IPS-20b (cell line): ENCODE measurements at regions not wholly inside any gene's neighbourhood (a gene's known extent, or its start where the extent isn't known, plus 50 kb on each side); places are given as distances from the start of the nearest gene placed in this dataset.

Experiments
- H3K27ac ChIP-seq: one replicate; pipeline ENCODE4 v1.5.1; 2013; ENCODE audit warnings: low read length
- H3K27me3 ChIP-seq: 2 replicates; pipeline ENCODE4 v1.6.1; 2013; ENCODE audit warnings: mild to moderate bottlenecking, low read length, inconsistent platforms; ENCODE audit not compliant: insufficient read depth
- H3K36me3 ChIP-seq: 2 replicates; pipeline ENCODE4 v1.6.1; 2013; ENCODE audit warnings: low read depth, mild to moderate bottlenecking, inconsistent platforms, low read length, moderate library complexity; ENCODE audit not compliant: insufficient read depth
- H3K4me1 ChIP-seq: 2 replicates; pipeline ENCODE4 v1.6.1; 2013; ENCODE audit warnings: mild to moderate bottlenecking, control low read depth, inconsistent platforms, low read length, moderate library complexity; ENCODE audit not compliant: insufficient read depth
- H3K4me3 ChIP-seq: 2 replicates; pipeline ENCODE4 v1.5.1; 2013; ENCODE audit warnings: mild to moderate bottlenecking, low read length, inconsistent platforms
- H3K9ac ChIP-seq: 2 replicates; pipeline ENCODE4 v1.6.1; 2013; ENCODE audit warnings: low read depth, mild to moderate bottlenecking, inconsistent platforms, low read length, moderate library complexity
- H3K9me3 ChIP-seq: 2 replicates; pipeline ENCODE4 v1.6.1; 2013; ENCODE audit warnings: mild to moderate bottlenecking, low read depth, low read length, inconsistent platforms; ENCODE audit not compliant: insufficient read depth

- H3K27me3 ChIP-seq: no peaks in the 10 kb centered on the region
- H3K9me3 ChIP-seq: no peaks in the 10 kb centered on the region
- H3K4me3 ChIP-seq: no peak overlapping the region
- no peaks in the 10 kb centered on the region for H3K4me1 ChIP-seq
- H3K9ac ChIP-seq: no peak overlapping the region
- no peaks in the 10 kb centered on the region for H3K36me3 ChIP-seq
- H3K27ac ChIP-seq: no peak overlapping the region
These were observed 272.2 kb downstream of the SNX13 start for GRCh38 chr7:17668122-17668521.

DNA sequence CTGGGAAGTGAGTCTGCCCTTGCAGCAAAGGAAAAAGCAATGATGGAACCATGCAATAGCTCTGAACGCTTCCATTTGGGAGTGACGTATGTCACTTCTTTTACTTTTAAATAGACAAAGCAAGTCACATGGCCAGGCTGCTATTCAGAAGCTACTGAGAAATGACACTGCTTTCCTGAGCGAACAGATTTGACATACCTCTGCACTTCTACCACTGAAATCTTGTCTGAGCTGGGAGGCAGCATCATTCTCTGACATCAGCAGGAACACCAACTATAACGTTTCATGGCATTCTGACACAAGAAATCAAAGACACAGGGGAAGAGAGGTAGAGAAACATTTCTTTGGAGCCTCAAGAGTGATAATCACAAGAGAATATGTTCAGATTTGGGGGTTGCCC, 271.1 kb downstream of the SNX13 start:
- H3K9me3 ChIP-seq: no peaks in the 10 kb centered on the region
- no peaks in the 10 kb centered on the region for H3K36me3 ChIP-seq
- H3K27ac ChIP-seq: no peak overlapping the region
- H3K9ac ChIP-seq: no peak overlapping the region
- H3K4me3 ChIP-seq: no peak overlapping the region
- H3K27me3 ChIP-seq: no peaks in the 10 kb centered on the region
- H3K4me1 ChIP-seq: no peaks in the 10 kb centered on the region

GRCh38 chr7:17671956-17672355, 268.3 kb downstream of the SNX13 start:
- H3K27me3 ChIP-seq: no peaks in the 10 kb centered on the region
- H3K27ac ChIP-seq: no peak overlapping the region
- no peaks in the 10 kb centered on the region for H3K36me3 ChIP-seq
- H3K9ac ChIP-seq: no peak overlapping the region
- H3K4me1 ChIP-seq: no peaks in the 10 kb centered on the region
- no peaks in the 10 kb centered on the region for H3K9me3 ChIP-seq
- H3K4me3 ChIP-seq: no peak overlapping the region

- Histone ChIP-seq H3K4me1 (no peaks in the 10 kb centered on the region), H3K9ac (no peak overlapping the region), H3K27me3 (no peaks in the 10 kb centered on the region), H3K36me3 (no peaks in the 10 kb centered on the region), H3K9me3 (no peaks in the 10 kb centered on the region), H3K27ac (no peak overlapping the region), H3K4me3 (no peak overlapping the region)
These were observed 267.5 kb downstream of the SNX13 start for GRCh38 chr7:17672783-17673182.

- no peaks in the 10 kb centered on the region for H3K9me3 ChIP-seq
- H3K4me1 ChIP-seq: no peaks in the 10 kb centered on the region; the same call in 1 of the 2 replicates
- H3K27ac ChIP-seq: no peak overlapping the region
- no peak overlapping the region for H3K9ac ChIP-seq
- no peaks in the 10 kb centered on the region for H3K27me3 ChIP-seq
- no peaks in the 10 kb centered on the region for H3K36me3 ChIP-seq
- no peak overlapping the region for H3K4me3 ChIP-seq
These were observed 265.9 kb downstream of the SNX13 start for GRCh38 chr7:17674166-17674942.

GRCh38 chr7:17674943-17675608, 265.2 kb downstream of the SNX13 start:
- no peak overlapping the region for H3K4me3 ChIP-seq
- no peaks in the 10 kb centered on the region for H3K36me3 ChIP-seq
- H3K9me3 ChIP-seq: no peaks in the 10 kb centered on the region
- peaks cover 7% of the 10 kb centered on the region for H3K4me1 ChIP-seq
- no peaks in the 10 kb centered on the region for H3K27me3 ChIP-seq
- no peak overlapping the region for H3K27ac ChIP-seq
- no peak overlapping the region for H3K9ac ChIP-seq

- Histone ChIP-seq H3K27ac (no peak overlapping the region), H3K9me3 (no peaks in the 10 kb centered on the region), H3K4me3 (no peak overlapping the region), H3K27me3 (no peaks in the 10 kb centered on the region), H3K4me1 (peaks cover 9% of the 10 kb centered on the region), H3K9ac (no peak overlapping the region), H3K36me3 (no peaks in the 10 kb centered on the region)
These were observed 262.9 kb downstream of the SNX13 start for GRCh38 chr7:17677408-17677807.

- no peaks in the 10 kb centered on the region for H3K27me3 ChIP-seq
- H3K36me3 ChIP-seq: no peaks in the 10 kb centered on the region
- H3K4me1 ChIP-seq: peaks cover 9% of the 10 kb centered on the region
- no peak overlapping the region for H3K27ac ChIP-seq
- no peak overlapping the region for H3K9ac ChIP-seq
- no peak overlapping the region for H3K4me3 ChIP-seq
- H3K9me3 ChIP-seq: no peaks in the 10 kb centered on the region
These were observed 261.4 kb downstream of the SNX13 start for GRCh38 chr7:17678896-17679295.

- no peaks in the 10 kb centered on the region for H3K9me3 ChIP-seq
- H3K27me3 ChIP-seq: no peaks in the 10 kb centered on the region
- H3K27ac ChIP-seq: no peak overlapping the region
- H3K4me3 ChIP-seq: no peak overlapping the region
- no peaks in the 10 kb centered on the region for H3K36me3 ChIP-seq
- H3K9ac ChIP-seq: no peak overlapping the region
- H3K4me1 ChIP-seq: peaks cover 9% of the 10 kb centered on the region
These were observed 260.8 kb downstream of the SNX13 start for GRCh38 chr7:17679458-17679857.

DNA sequence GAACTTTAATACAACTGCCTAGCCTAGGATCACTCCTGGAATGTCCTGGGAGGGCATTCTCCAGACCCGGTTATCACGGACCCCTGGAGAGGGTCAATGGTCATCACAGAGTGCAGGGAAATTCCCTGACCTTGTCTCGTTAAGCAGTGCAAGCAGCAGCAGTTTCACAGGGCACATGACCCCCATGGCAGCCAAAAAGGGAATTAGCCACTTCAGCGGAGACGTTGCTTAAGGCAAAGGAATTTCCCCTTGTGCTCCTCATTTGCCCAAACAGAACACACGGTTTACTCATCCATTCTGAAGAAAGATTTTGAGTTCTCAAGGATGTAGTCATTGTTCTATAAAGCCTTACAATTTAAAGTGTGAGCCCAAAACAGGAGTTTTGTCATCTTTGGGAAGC, 260.3 kb downstream of the SNX13 start:
- Histone ChIP-seq H3K4me3 (no peak overlapping the region), H3K36me3 (no peaks in the 10 kb centered on the region), H3K9ac (no peak overlapping the region), H3K27ac (no peak overlapping the region), H3K4me1 (peaks cover 9% of the 10 kb centered on the region), H3K9me3 (no peaks in the 10 kb centered on the region), H3K27me3 (no peaks in the 10 kb centered on the region)

DNA sequence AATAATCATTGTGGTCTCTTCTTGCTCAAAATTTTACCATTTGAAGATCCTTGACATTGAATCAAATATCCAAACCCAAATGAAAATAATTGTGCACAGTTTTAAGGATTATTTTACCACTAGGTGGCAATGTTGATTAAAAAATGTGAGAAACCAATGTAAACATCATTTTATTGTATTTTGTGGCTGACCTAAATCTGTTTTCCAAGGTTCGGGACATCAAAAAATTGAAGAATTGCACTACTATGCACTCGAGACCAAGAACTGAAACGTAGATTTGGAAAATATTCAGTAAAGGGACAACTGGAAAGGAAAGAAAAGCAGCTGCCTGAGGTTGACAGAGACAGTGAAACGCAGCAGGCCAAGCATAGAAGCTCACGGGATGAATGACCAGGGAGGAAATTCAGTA, 259.3 kb downstream of the SNX13 start:
- Histone ChIP-seq H3K4me1 (peaks cover 9% of the 10 kb centered on the region), H3K9ac (peak overlapping the region; percentile 44; the same call in 1 of the 2 replicates), H3K27ac (no peak overlapping the region), H3K9me3 (no peaks in the 10 kb centered on the region), H3K4me3 (no peak overlapping the region), H3K27me3 (no peaks in the 10 kb centered on the region), H3K36me3 (no peaks in the 10 kb centered on the region)

- Histone ChIP-seq H3K9ac (no peak overlapping the region), H3K27ac (no peak overlapping the region), H3K36me3 (no peaks in the 10 kb centered on the region), H3K9me3 (no peaks in the 10 kb centered on the region), H3K4me3 (no peak overlapping the region), H3K4me1 (peaks cover 9% of the 10 kb centered on the region), H3K27me3 (no peaks in the 10 kb centered on the region)
These were observed 258.3 kb downstream of the SNX13 start for GRCh38 chr7:17681965-17682364.
